Mucosa of rectum (tissue), 2 donors: ENCODE measurements at regions not wholly inside any gene's neighbourhood (a gene's known extent, or its start where the extent isn't known, plus 50 kb on each side); places are given as distances from the start of the nearest gene placed in this dataset.

Experiments
- H3K27ac ChIP-seq, 2 donors: one replicate each; pipeline ENCODE4 v1.7.0; 2013; ENCODE audit warnings: inconsistent platforms in 2 of 2, low read depth in 2 of 2, low read length in 2 of 2
- H3K27me3 ChIP-seq, 2 donors: one replicate each; pipeline ENCODE4 v1.7.0; 2013; ENCODE audit warnings: low read length in 2 of 2; ENCODE audit not compliant: control insufficient read depth in 2 of 2, insufficient read depth in 2 of 2
- H3K36me3 ChIP-seq, 2 donors: one replicate each; pipeline ENCODE4 v1.7.0; 2013; ENCODE audit warnings: low read length in 2 of 2; ENCODE audit not compliant: control insufficient read depth in 2 of 2, insufficient read depth in 2 of 2
- H3K4me1 ChIP-seq, 2 donors: one replicate each; pipeline ENCODE4 v1.7.0; 2013; ENCODE audit warnings: low read length in 2 of 2, mild to moderate bottlenecking in 1 of 2; ENCODE audit not compliant: control insufficient read depth in 2 of 2, insufficient read depth in 2 of 2
- H3K4me3 ChIP-seq, 2 donors: one replicate each; pipeline ENCODE4 v1.7.0; 2013; ENCODE audit warnings: low read length in 2 of 2
- H3K9ac ChIP-seq, 2 donors: one replicate each; pipeline ENCODE4 v1.7.0; 2013; ENCODE audit warnings: low read length in 2 of 2, low read depth in 1 of 2, mild to moderate bottlenecking in 1 of 2
- H3K9me3 ChIP-seq, 2 donors: one replicate each; pipeline ENCODE4 v1.7.0; 2013; ENCODE audit warnings: low read length in 2 of 2; ENCODE audit not compliant: control insufficient read depth in 2 of 2
- donor health status: healthy.
- donor health status: Normal muscosa, but diverticular disease.

- no peaks in the 10 kb centered on the region for H3K9me3 ChIP-seq
- H3K36me3 ChIP-seq = no peaks in the 10 kb centered on the region
- H3K9ac ChIP-seq = no peak overlapping the region
- H3K27me3 ChIP-seq = no peaks in the 10 kb centered on the region
- H3K4me1 ChIP-seq = no peaks in the 10 kb centered on the region
- no peak overlapping the region for H3K27ac ChIP-seq
- H3K4me3 ChIP-seq = no peak overlapping the region
Measured at GRCh38 chr1:83741348-83741747, 257.6 kb downstream of the TTLL7 start.

DNA sequence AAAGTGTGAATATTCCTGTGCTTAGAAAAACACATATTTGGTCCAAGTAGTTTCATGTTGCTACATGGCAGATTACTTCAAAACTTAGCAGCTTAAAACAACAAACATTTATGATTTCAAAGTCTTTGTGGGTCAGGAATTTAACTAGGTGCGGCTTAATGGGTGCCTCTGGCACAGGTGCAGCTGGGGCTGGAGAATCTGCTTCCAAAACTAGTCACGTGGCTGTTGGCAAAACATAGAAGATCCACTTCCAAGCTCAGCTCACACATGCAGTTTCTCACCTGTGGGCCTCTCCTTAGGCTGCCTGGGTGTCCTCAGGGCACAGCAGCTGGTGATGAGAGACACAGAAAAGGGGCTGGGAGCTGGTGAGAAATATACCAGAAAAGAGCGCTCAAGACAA, 263.4 kb downstream of the TTLL7 start:
- Histone ChIP-seq H3K4me1 (no peaks in the 10 kb centered on the region), H3K9me3 (no peaks in the 10 kb centered on the region), H3K9ac (no peak overlapping the region), H3K36me3 (no peaks in the 10 kb centered on the region), H3K27ac (no peak overlapping the region), H3K4me3 (no peak overlapping the region), H3K27me3 (no peaks in the 10 kb centered on the region)

- H3K4me1 ChIP-seq = no peaks in the 10 kb centered on the region
- H3K4me3 ChIP-seq = no peak overlapping the region
- no peaks in the 10 kb centered on the region for H3K27me3 ChIP-seq
- H3K9me3 ChIP-seq = no peaks in the 10 kb centered on the region
- no peak overlapping the region for H3K27ac ChIP-seq
- H3K9ac ChIP-seq = no peak overlapping the region
- no peaks in the 10 kb centered on the region for H3K36me3 ChIP-seq
Measured at GRCh38 chr1:83734420-83734819, 264.5 kb downstream of the TTLL7 start.

DNA sequence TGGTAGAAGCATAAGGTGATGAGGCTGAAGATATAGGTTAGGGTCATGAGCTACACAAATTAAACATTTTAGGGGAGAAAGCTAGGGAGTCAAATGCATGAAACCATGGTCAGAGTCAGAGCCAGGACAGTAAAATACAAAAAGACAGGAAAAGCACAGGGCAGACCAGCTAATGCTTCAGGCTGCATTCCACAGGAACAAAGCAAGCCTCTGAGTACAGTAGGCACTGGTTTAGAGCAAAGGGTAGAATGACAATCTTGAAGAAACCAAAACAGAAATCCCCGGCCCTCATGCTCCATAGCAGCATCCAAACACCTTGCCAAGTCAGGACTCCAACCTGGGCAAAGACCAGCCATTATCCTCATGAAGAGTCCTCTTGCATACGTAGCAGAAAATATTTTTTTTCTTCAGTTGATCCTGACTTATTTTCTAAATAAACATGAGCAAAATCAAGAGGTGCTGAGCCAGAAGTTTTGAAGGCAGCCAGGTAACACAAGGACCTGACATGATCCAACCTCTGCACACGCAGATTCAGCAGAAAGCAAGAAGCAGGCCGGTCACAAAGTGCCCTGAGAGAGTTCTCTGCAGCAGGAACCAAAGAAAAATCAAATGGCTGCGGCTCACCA, 273.1 kb downstream of the TTLL7 start:
- Histone ChIP-seq H3K9ac (no peak overlapping the region), H3K9me3 (no peaks in the 10 kb centered on the region), H3K27ac (no peak overlapping the region), H3K36me3 (no peaks in the 10 kb centered on the region), H3K27me3 (no peaks in the 10 kb centered on the region), H3K4me1 (no peaks in the 10 kb centered on the region), H3K4me3 (no peak overlapping the region)

- H3K4me1 ChIP-seq = no peaks in the 10 kb centered on the region
- H3K27ac ChIP-seq = no peak overlapping the region
- no peaks in the 10 kb centered on the region for H3K27me3 ChIP-seq
- no peak overlapping the region for H3K9ac ChIP-seq
- H3K36me3 ChIP-seq = no peaks in the 10 kb centered on the region
- H3K9me3 ChIP-seq = no peaks in the 10 kb centered on the region
- H3K4me3 ChIP-seq = no peak overlapping the region
Measured at GRCh38 chr1:83718338-83718737, 280.6 kb downstream of the TTLL7 start.

GRCh38 chr1:83717785-83718184, 281.1 kb downstream of the TTLL7 start:
- Histone ChIP-seq H3K27me3 (no peaks in the 10 kb centered on the region), H3K4me1 (no peaks in the 10 kb centered on the region), H3K4me3 (no peak overlapping the region), H3K9me3 (no peaks in the 10 kb centered on the region), H3K9ac (no peak overlapping the region), H3K36me3 (no peaks in the 10 kb centered on the region), H3K27ac (no peak overlapping the region)

DNA sequence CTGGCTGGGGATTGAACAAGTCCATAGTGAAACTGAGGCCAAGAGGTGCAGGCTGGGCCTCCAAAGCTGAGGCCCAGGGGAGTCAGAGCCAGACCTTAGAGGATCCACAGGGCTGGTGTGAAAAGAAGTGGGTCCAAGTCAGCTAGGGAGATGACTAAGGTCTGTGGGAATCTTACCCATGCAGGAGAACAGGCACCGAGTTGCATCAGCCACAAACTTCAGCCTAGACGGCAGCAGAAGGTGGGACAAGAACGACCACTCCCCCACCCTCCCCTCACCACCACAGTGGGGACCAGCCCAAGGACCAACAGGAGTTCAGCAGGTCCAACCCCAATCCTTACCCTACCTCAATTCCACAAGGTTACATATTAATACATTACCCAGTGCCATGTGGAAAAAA, 282.3 kb downstream of the TTLL7 start:
- no peak overlapping the region for H3K9ac ChIP-seq
- H3K9me3 ChIP-seq = no peaks in the 10 kb centered on the region
- H3K27ac ChIP-seq = no peak overlapping the region
- H3K4me3 ChIP-seq = no peak overlapping the region
- no peaks in the 10 kb centered on the region for H3K27me3 ChIP-seq
- H3K4me1 ChIP-seq = no peaks in the 10 kb centered on the region
- H3K36me3 ChIP-seq = no peaks in the 10 kb centered on the region

DNA sequence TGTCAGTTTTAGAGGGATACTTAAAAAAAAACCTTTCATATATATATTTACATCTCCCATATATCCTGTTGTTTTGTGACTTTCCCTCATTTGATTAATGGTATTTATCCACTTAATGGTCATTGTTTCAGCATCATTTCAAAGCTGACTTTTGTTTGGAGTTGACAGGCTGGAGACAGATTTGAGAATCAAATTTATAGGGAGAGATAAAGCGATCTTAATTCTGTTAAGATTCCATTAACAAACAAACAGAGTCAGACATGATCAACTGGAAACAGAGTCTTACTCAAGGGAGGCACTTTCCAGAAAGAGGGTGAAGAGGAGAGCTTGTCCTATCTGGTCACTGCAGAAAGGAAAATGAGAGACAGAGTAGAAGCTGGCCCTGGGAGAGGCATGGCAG, 283.4 kb downstream of the TTLL7 start:
- Histone ChIP-seq H3K27ac (no peak overlapping the region), H3K9ac (no peak overlapping the region)

DNA sequence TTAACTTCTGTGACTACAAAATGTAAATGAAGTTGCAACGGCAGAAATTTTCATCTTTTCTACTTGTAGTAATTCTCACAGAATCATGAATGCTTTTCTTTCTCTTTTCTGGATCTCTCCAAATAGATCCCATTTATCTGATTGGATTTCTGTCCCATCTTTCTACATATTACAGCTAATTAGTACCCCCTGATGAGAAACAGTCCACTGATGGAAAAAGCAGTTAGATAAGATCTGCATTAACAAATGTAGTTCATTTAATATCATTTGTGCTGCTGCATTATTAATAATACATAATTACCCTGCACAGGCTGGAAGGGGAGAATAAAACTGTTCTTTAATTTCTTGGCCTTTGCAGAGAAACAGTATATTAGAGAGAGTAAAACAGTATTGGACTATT, 289.3 kb downstream of the TTLL7 start:
- Histone ChIP-seq H3K36me3 (no peaks in the 10 kb centered on the region), H3K27ac (no peak overlapping the region), H3K9ac (no peak overlapping the region), H3K4me3 (no peak overlapping the region), H3K4me1 (no peaks in the 10 kb centered on the region), H3K27me3 (no peaks in the 10 kb centered on the region), H3K9me3 (no peaks in the 10 kb centered on the region)

More for the DNA sequence above, 283.4 kb downstream of the TTLL7 start:
- Histone ChIP-seq H3K4me3 (no peak overlapping the region), H3K27me3 (no peaks in the 10 kb centered on the region), H3K4me1 (no peaks in the 10 kb centered on the region), H3K36me3 (no peaks in the 10 kb centered on the region), H3K9me3 (no peaks in the 10 kb centered on the region)

DNA sequence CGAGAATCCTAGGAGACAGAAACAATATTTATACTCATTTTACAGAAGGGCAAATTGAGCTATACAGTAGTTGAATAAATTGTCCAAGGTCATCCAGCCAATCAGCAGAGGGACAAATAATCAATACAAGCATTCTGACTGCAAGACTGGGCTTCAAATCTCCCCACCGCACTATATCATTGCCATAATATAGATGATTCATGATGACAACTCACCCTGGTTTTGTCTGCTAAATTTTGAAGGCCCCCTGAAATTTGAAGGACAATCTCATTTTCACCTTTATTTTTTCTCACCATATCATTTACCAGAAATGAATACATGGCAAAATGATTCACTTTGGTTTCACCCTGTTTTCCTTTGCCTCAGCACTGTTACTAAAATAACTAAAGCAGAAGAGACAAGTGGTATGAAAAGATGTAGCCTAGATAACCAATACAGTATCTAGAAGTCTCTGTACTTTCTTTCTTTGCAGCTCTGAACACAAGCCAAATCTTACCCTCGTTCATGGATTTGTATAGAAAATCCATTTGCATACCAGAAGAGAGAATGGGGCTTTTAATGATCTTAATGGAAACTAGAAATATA, 292.5 kb downstream of the TTLL7 start:
- no peak overlapping the region for H3K9ac ChIP-seq
- H3K27ac ChIP-seq = no peak overlapping the region
- H3K27me3 ChIP-seq = no peaks in the 10 kb centered on the region
- H3K4me3 ChIP-seq = no peak overlapping the region
- no peaks in the 10 kb centered on the region for H3K9me3 ChIP-seq
- no peaks in the 10 kb centered on the region for H3K4me1 ChIP-seq
- H3K36me3 ChIP-seq = no peaks in the 10 kb centered on the region
